ENCODE measurements at regions not wholly inside any gene's neighbourhood (a gene's known extent, or its start where the extent isn't known, plus 50 kb on each side); places are given as distances from the start of the nearest gene placed in this dataset.
"Not testable (repeated sequence)": the region's sequence is repeated elsewhere in the genome, so short reads cannot be mapped to it uniquely, and the experiment has no call there.

GRCh38 chr2:215742021-215742420, 271.3 kb downstream of the MREG start:
- DNase-seq: no peak

- no peak for DNase-seq
These were observed 273.3 kb downstream of the MREG start for GRCh38 chr2:215740071-215740470.

GRCh38 chr2:215738351-215738750, 275.0 kb downstream of the MREG start:
- no peak for DNase-seq

- no peak for DNase-seq
These were observed 275.9 kb downstream of the MREG start for GRCh38 chr2:215737477-215737876.

GRCh38 chr2:215736653-215737290, 276.6 kb downstream of the MREG start:
- DNase-seq: no peak

GRCh38 chr2:215731108-215731658, 282.2 kb downstream of the MREG start:
- DNase-seq: no peak

GRCh38 chr2:215729985-215730620, 283.2 kb downstream of the MREG start:
- no peak for DNase-seq

- DNase-seq: no peak
These were observed 284.8 kb downstream of the MREG start for GRCh38 chr2:215728504-215729065.

GRCh38 chr2:215727507-215728503, 285.5 kb downstream of the MREG start:
- DNase-seq: no peak

GRCh38 chr2:215726070-215726469, 287.3 kb downstream of the MREG start:
- DNase-seq: no peak

GRCh38 chr2:215724146-215724545, 288.3 kb upstream of the FN1 start:
- DNase-seq: no peak

GRCh38 chr2:215723631-215724011, 287.8 kb upstream of the FN1 start:
- no peak for DNase-seq

GRCh38 chr2:215722986-215723630, 287.2 kb upstream of the FN1 start:
- DNase-seq: no peak

GRCh38 chr2:215722125-215722524, 286.3 kb upstream of the FN1 start:
- no peak for DNase-seq

GRCh38 chr2:215721515-215721914, 285.6 kb upstream of the FN1 start:
- DNase-seq: not testable (repeated sequence)

- DNase-seq: no peak
These were observed 283.0 kb upstream of the FN1 start for GRCh38 chr2:215718890-215719289.

GRCh38 chr2:215718436-215718835, 282.6 kb upstream of the FN1 start:
- no peak for DNase-seq

- no peak for DNase-seq
These were observed 281.9 kb upstream of the FN1 start for GRCh38 chr2:215717501-215718381.

- DNase-seq: no peak
These were observed 281.1 kb upstream of the FN1 start for GRCh38 chr2:215716956-215717355.

GRCh38 chr2:215712871-215713790, 277.3 kb upstream of the FN1 start:
- DNase-seq: no peak
